Suppressor macrophage (primary cell): ENCODE measurements at regions not wholly inside any gene's neighbourhood (a gene's known extent, or its start where the extent isn't known, plus 50 kb on each side); places are given as distances from the start of the nearest gene placed in this dataset.
A peak's percentile ranks its signal among the peaks of the same experiment; 100 is the strongest.

Experiments used
- DNase-seq, 4 experiments: peaks; one replicate each; pipeline ENCODE4 v3.0.0-alpha.2; 2020 to 2022

DNA sequence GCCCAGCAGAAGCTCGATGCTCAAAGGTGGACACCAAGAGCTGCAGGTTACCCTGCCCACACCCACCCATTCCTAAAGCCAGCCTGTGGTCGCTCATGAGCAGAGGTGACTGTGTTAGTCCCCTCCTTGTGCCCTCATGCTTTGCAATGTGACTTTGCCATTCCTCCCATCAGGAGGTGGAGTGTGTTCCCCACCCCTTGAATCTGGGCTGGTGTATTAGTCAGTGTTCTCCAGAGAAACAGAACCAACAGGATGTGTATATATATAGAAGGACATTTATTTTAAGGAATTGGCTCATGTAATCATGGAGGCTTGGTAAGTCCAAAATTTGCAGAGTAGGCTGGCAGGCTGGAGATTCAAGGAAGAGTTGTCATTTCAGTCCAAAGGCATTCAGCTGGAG, 54.4 kb upstream of the RNF24 start:
- DNase-seq = peak in 2 of 4 experiments; percentile 33 to 63

DNA sequence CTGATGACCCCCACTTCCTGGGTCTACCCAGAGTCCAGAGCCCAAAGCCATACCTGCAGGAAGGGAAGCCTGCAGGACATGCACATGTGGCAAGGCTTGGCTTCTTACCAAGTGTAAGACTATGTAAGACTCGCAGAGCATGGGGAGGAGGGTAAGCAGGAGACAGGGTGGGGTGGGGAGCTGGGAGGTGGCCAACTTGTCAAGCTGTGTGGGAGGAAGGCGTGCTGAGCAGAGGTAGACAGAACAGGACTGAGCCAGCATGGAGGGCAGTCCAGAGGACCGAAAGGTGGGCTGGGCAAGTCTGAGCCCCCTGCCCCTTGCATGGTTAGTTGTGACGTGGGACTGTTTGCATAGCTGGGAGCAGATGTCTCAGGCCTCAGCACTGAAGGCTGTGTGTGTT, 53.4 kb upstream of the RNF24 start:
- no peak for DNase-seq

DNA sequence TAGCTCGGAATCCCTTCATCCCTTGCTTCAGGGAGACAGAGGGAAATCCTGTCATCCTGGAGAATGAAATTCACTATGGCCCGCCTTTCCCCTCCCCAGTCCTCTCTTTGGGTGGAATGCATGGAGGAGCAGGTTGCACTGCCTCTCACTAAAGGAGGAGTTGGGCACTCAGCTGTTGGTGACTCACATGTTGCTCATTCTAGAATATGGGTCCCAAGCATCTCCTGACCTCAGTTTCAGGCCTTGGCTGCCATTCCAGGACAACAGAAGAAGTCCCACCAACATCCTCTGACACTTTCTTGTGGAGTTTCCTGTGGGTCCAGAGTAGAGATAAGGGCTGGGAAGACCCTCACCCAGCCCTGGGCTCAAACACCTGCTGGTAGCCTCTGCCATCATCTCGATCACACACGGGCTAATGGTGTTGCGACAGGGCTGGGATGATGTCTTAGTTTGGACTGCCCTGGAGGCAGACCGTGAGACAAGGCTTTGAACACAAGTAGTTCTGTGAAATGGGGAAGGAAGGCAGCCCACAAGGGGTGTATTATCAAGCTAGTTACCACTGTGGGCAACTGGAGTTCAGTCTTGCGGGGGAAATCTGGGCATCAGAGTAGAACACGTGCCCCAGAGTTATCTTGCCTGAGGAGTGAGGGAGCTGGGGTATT, 52.4 kb upstream of the RNF24 start:
- DNase-seq = peak; percentile 75 to 90 (median 82)

DNA sequence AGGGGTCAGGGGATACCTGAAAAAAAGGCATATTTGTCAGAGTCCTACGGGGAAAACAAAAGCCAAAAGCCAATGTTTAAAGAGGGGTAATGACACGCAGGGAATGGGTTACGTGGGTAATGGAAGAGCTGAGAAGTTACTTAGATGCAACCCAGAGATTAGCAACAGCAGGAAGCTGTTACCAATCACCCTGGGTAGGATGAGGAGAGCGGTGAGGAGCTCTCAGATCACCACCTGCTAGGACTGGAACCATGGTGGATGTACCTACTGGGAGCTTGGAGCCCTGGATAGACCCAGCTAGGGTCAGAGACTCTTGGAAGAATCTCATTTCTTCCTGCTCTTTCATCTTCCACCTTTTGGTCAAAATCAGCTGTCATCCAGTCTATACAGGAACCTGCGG, 51.2 kb upstream of the RNF24 start:
- DNase-seq = peak in 1 of 4 experiments; percentile 28

DNA sequence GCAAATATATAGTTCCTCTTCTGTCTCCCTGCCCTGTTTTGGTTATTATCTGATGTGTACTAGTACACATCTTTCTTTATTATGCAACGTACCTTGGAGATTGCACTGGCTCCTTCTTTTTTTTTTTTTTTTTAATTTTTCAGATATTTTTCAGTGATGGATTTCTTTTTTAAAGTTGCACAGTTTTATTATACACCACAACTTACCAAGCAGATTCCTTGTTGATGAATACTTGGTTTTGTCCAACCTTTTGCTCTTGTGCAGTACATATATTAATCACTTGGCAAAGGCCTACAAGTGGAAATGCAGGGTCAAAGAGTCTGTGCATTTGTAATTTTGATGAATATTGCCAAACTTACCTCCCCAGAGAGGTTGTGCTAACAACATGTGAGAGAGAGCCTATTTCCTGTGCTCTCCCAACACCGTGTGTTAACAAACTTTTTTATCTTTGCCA, 50.1 kb upstream of the RNF24 start:
- DNase-seq = peak in 2 of 4 experiments; percentile 49 to 58
